ENCODE measurements at regions not wholly inside any gene's neighbourhood (a gene's known extent, or its start where the extent isn't known, plus 50 kb on each side); places are given as distances from the start of the nearest gene placed in this dataset.

DNA sequence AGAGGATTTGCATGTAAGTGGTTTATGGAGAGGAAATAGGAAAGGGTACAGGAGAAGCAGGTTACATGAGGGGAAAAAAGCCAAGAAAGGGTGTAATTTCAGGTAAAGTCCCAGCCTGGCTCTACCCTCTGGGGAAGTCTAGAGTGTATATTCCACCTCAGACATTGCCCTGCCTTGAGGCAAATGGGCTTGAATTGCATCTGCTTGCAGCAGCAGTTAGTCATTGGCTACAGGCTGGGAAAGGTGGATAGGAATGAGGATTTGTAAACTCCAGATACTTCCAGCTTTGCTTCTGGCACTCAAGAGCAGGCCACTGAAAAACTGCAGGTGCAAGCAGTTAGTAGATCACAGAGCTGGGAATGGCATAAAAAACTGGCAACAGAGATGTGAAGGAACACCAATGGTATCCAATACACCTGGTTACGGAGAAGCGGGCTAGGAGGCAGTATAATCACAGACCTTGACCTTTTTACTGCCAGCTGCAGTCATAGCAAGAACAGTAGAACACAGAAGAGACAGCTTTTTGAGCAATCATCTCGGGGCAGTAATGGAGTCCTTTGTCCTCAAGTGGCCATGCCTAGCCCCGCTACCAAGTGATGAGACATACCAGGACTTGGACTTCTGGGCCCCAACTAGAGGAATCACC lies 226.9 kb upstream of the NRIP1 start:
- Histone ChIP-seq H3K4me3 (ENCODE audit: low read length, poor library complexity, severe bottlenecking) (no peak overlapping the region), H3K36me3 (ENCODE audit: insufficient read depth, low read length) (no peaks in the 10 kb centered on the region), H3K9me3 (ENCODE audit: insufficient read depth, low read depth, low read length) (no peaks in the 10 kb centered on the region), H3K9me2 (replicated peaks; ENCODE audit: low read depth, low read length) (no peaks in the 10 kb centered on the region), H3K4me2 (ENCODE audit: low read depth, low read length, poor library complexity, severe bottlenecking) (no peak overlapping the region), H2AFZ (ENCODE audit: low read length) (no peak overlapping the region), H3K9ac (ENCODE audit: low read depth, low read length, poor library complexity, severe bottlenecking) (no peak overlapping the region), H3F3A (ENCODE audit: low read depth) (no peaks in the 10 kb centered on the region), H4K20me1 (ENCODE audit: insufficient read depth, low read length, poor library complexity, severe bottlenecking) (no peaks in the 10 kb centered on the region), H3K4me1 (ENCODE audit: insufficient read depth, low read length, poor library complexity, severe bottlenecking) (no peaks in the 10 kb centered on the region), H3K79me2 (ENCODE audit: insufficient read depth, low read length) (no peaks in the 10 kb centered on the region), H3K27me3 (ENCODE audit: insufficient read depth, low read length, poor library complexity, severe bottlenecking) (no peaks in the 10 kb centered on the region)
- no peak for TF ChIP-seq EZH2phosphoT487 (IDR thresholded peaks at IDR 0.05; ENCODE audit: borderline replicate concordance)
- no peak for TF ChIP-seq CTCF (conservative IDR thresholded peaks at IDR 0.05; ENCODE audit: low read length)

DNA sequence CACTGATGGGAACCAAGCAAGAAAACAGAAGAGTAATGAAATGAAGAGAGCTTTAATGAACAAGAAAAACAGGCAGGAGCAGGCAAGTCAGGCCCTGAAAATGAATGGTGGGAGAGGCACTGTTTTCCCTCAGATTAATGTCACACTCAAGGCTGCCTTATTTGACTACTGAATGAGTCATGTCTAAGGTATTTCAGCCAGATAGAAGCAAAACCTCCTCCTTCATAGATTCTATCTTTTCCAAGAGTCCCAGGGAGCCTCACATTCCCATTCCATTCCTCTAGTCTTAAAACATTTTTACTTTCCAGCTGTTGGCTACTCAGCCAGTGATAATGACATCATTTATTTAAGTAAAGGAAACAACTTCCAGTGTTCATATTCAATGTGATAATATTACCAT lies 228.4 kb upstream of the NRIP1 start:
- Histone ChIP-seq H3K9me3 (ENCODE audit: insufficient read depth, low read depth, low read length) (no peaks in the 10 kb centered on the region), H3K4me1 (ENCODE audit: insufficient read depth, low read length, poor library complexity, severe bottlenecking) (no peaks in the 10 kb centered on the region), H2AFZ (ENCODE audit: low read length) (0 out of 2 replicates have a peak overlapping the region, but pooled peaks have one; percentile 13), H3K4me2 (ENCODE audit: low read depth, low read length, poor library complexity, severe bottlenecking) (no peak overlapping the region), H3K79me2 (ENCODE audit: insufficient read depth, low read length) (no peaks in the 10 kb centered on the region), H4K20me1 (ENCODE audit: insufficient read depth, low read length, poor library complexity, severe bottlenecking) (no peaks in the 10 kb centered on the region), H3K4me3 (ENCODE audit: low read length, poor library complexity, severe bottlenecking) (no peak overlapping the region), H3K36me3 (ENCODE audit: insufficient read depth, low read length) (no peaks in the 10 kb centered on the region), H3F3A (ENCODE audit: low read depth) (no peaks in the 10 kb centered on the region), H3K9me2 (replicated peaks; ENCODE audit: low read depth, low read length) (no peaks in the 10 kb centered on the region), H3K9ac (ENCODE audit: low read depth, low read length, poor library complexity, severe bottlenecking) (no peak overlapping the region), H3K27me3 (ENCODE audit: insufficient read depth, low read length, poor library complexity, severe bottlenecking) (no peaks in the 10 kb centered on the region)
- TF ChIP-seq CTCF (conservative IDR thresholded peaks at IDR 0.05; ENCODE audit: low read length) (no peak), EZH2phosphoT487 (IDR thresholded peaks at IDR 0.05; ENCODE audit: borderline replicate concordance) (no peak)

DNA sequence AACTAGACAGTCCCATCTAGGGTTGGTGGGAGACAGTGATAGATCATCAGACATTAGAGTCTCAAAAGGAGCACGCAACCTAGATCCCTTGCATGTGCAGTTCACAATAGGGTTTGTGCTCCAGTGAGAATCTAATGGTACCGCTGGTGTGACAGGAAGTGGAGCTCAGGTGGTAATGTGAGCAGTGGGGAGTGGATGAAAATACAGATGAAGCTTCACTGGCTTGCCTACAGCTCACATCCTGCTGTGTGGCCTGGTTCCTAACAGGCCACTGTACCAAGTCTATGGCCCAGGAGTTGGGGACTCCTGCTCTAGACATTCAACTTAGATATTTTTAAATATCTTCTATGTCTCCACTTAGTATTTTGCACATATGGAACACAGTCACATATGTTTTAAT lies 231.1 kb upstream of the NRIP1 start:
- Histone ChIP-seq H3K4me2 (ENCODE audit: low read depth, low read length, poor library complexity, severe bottlenecking) (no peak overlapping the region), H3K4me3 (ENCODE audit: low read length, poor library complexity, severe bottlenecking) (no peak overlapping the region), H3K9ac (ENCODE audit: low read depth, low read length, poor library complexity, severe bottlenecking) (no peak overlapping the region), H4K20me1 (ENCODE audit: insufficient read depth, low read length, poor library complexity, severe bottlenecking) (no peaks in the 10 kb centered on the region), H3K79me2 (ENCODE audit: insufficient read depth, low read length) (no peaks in the 10 kb centered on the region), H3K4me1 (ENCODE audit: insufficient read depth, low read length, poor library complexity, severe bottlenecking) (no peaks in the 10 kb centered on the region), H3F3A (ENCODE audit: low read depth) (no peaks in the 10 kb centered on the region), H2AFZ (ENCODE audit: low read length) (no peak overlapping the region), H3K36me3 (ENCODE audit: insufficient read depth, low read length) (no peaks in the 10 kb centered on the region), H3K9me2 (replicated peaks; ENCODE audit: low read depth, low read length) (no peaks in the 10 kb centered on the region), H3K9me3 (ENCODE audit: insufficient read depth, low read depth, low read length) (peaks cover 3% of the 10 kb centered on the region; the same call in 1 of the 2 replicates), H3K27me3 (ENCODE audit: insufficient read depth, low read length, poor library complexity, severe bottlenecking) (no peaks in the 10 kb centered on the region)
- TF ChIP-seq EZH2phosphoT487 (IDR thresholded peaks at IDR 0.05; ENCODE audit: borderline replicate concordance) (no peak), CTCF (conservative IDR thresholded peaks at IDR 0.05; ENCODE audit: low read length) (no peak)
